ENCODE measurements at regions not wholly inside any gene's neighbourhood (a gene's known extent, or its start where the extent isn't known, plus 50 kb on each side); places are given as distances from the start of the nearest gene placed in this dataset.

GRCh38 chr2:65565681-65566080 lies 133.3 kb upstream of the SPRED2 start:
- TF ChIP-seq CTCF (IDR thresholded peaks at IDR 0.05) (no peak), ZFX (IDR thresholded peaks at IDR 0.05; ENCODE audit: borderline replicate concordance) (no peak)
